Activated CD4-positive, alpha-beta memory T cell treated with anti-CD3 and anti-CD28 coated beads, Interleukin-2, amount 10 ng/mL, durations not matched to agents 7 days and 5 days (primary cell): ENCODE measurements at regions not wholly inside any gene's neighbourhood (a gene's known extent, or its start where the extent isn't known, plus 50 kb on each side); places are given as distances from the start of the nearest gene placed in this dataset.
"Not testable (repeated sequence)": the region's sequence is repeated elsewhere in the genome, so short reads cannot be mapped to it uniquely, and the experiment has no call there.

ENCODE experiments used
- CTCF ChIA-PET: fragments of 350-600 bp; sonication (Branson Sonifier 250); formaldehyde crosslinking; loops from one replicate; lab custom pipeline; 2021; ENCODE audit warnings: antibody characterized with exemption, inconsistent platforms; lab: Charles Lee
- POLR2A ChIA-PET: fragments of 350-600 bp; sonication (Branson Sonifier 250); formaldehyde crosslinking; loops from one replicate; lab custom pipeline; 2021; ENCODE audit warnings: antibody characterized with exemption; lab: Charles Lee
- DNase-seq: peaks from one replicate; pipeline ENCODE4 v3.0.0-alpha.2; 2020
- H3K27ac Mint-ChIP-seq: one replicate; pipeline ENCODE4 v1.8.0; 2021; ENCODE audit warnings: mild to moderate bottlenecking, mixed read lengths
- H3K27me3 Mint-ChIP-seq: one replicate; pipeline ENCODE4 v1.8.0; 2021; ENCODE audit warnings: mixed read lengths
- H3K36me3 Mint-ChIP-seq: one replicate; pipeline ENCODE4 v1.8.0; 2021; ENCODE audit warnings: low read depth, mixed read lengths
- H3K4me1 Mint-ChIP-seq: one replicate; pipeline ENCODE4 v1.8.0; 2021; ENCODE audit warnings: mixed read lengths
- H3K4me3 Mint-ChIP-seq: one replicate; pipeline ENCODE4 v1.8.0; 2021; ENCODE audit warnings: mild to moderate bottlenecking, mixed read lengths
- H3K9me3 Mint-ChIP-seq: one replicate; pipeline ENCODE4 v1.8.0; 2021; ENCODE audit warnings: mixed read lengths

GRCh38 chrX:46034868-46035267 lies 510.4 kb downstream of the ZNF674 start:
- CTCF ChIA-PET, result no interaction called here
- no peak overlapping the region for H3K27ac Mint-ChIP-seq
- DNase-seq, result no peak

GRCh38 chrX:46029777-46030176 lies 515.4 kb downstream of the ZNF674 start:
- Mint-ChIP-seq H3K4me3 (no peak overlapping the region), H3K4me1 (no peaks in the 10 kb centered on the region), H3K27ac (no peak overlapping the region), H3K9me3 (no peaks in the 10 kb centered on the region), H3K36me3 (no peaks in the 10 kb centered on the region), H3K27me3 (no peaks in the 10 kb centered on the region)
- ChIA-PET POLR2A (no interaction called here), CTCF (no interaction called here)
- no peak for DNase-seq

More at GRCh38 chrX:46034868-46035267, 510.4 kb downstream of the ZNF674 start:
- Mint-ChIP-seq H3K36me3 (no peaks in the 10 kb centered on the region), H3K9me3 (no peaks in the 10 kb centered on the region), H3K4me3 (no peak overlapping the region), H3K4me1 (no peaks in the 10 kb centered on the region), H3K27me3 (no peaks in the 10 kb centered on the region)
- POLR2A ChIA-PET, result no interaction called here

GRCh38 chrX:46016296-46016695 lies 528.9 kb downstream of the ZNF674 start:
- no peaks in the 10 kb centered on the region for H3K36me3 Mint-ChIP-seq
- DNase-seq, result no peak
- POLR2A ChIA-PET, result no interaction called here
- H3K27me3 Mint-ChIP-seq, result no peaks in the 10 kb centered on the region
- no peak overlapping the region for H3K4me3 Mint-ChIP-seq
- CTCF ChIA-PET, result no interaction called here
- H3K9me3 Mint-ChIP-seq, result no peaks in the 10 kb centered on the region
- H3K4me1 Mint-ChIP-seq, result no peaks in the 10 kb centered on the region
- H3K27ac Mint-ChIP-seq, result no peak overlapping the region

- no peaks in the 10 kb centered on the region for H3K36me3 Mint-ChIP-seq
- no peak overlapping the region for H3K27ac Mint-ChIP-seq
- no peaks in the 10 kb centered on the region for H3K9me3 Mint-ChIP-seq
- no peaks in the 10 kb centered on the region for H3K4me1 Mint-ChIP-seq
- no peak for DNase-seq
- no peak overlapping the region for H3K4me3 Mint-ChIP-seq
- no peaks in the 10 kb centered on the region for H3K27me3 Mint-ChIP-seq
- CTCF ChIA-PET, result no interaction called here
- POLR2A ChIA-PET, result no interaction called here
Observed at GRCh38 chrX:46015653-46016052, 529.6 kb downstream of the ZNF674 start.

GRCh38 chrX:45992402-45993123 lies 552.7 kb downstream of the ZNF674 start:
- POLR2A ChIA-PET, result no interaction called here
- Mint-ChIP-seq H3K4me3 (no peak overlapping the region), H3K27ac (no peak overlapping the region), H3K27me3 (peaks cover 5% of the 10 kb centered on the region), H3K36me3 (no peaks in the 10 kb centered on the region), H3K9me3 (peaks cover 2% of the 10 kb centered on the region), H3K4me1 (no peaks in the 10 kb centered on the region)
- CTCF ChIA-PET, result no interaction called here
- DNase-seq, result no peak

- Mint-ChIP-seq H3K27ac (no peak overlapping the region), H3K36me3 (no peaks in the 10 kb centered on the region), H3K9me3 (no peaks in the 10 kb centered on the region), H3K4me3 (no peak overlapping the region), H3K27me3 (peaks cover 3% of the 10 kb centered on the region), H3K4me1 (no peaks in the 10 kb centered on the region)
- no peak for DNase-seq
- ChIA-PET CTCF (no interaction called here), POLR2A (no interaction called here)
Observed at GRCh38 chrX:45986971-45987370, 558.2 kb downstream of the ZNF674 start.

GRCh38 chrX:45986081-45986480 lies 559.1 kb downstream of the ZNF674 start:
- Mint-ChIP-seq H3K4me1 (no peaks in the 10 kb centered on the region), H3K9me3 (no peaks in the 10 kb centered on the region), H3K27me3 (peaks cover 3% of the 10 kb centered on the region), H3K36me3 (no peaks in the 10 kb centered on the region), H3K4me3 (no peak overlapping the region), H3K27ac (no peak overlapping the region)
- ChIA-PET CTCF (no interaction called here), POLR2A (no interaction called here)
- no peak for DNase-seq

- H3K36me3 Mint-ChIP-seq, H3K4me3 Mint-ChIP-seq, DNase-seq, H3K27me3 Mint-ChIP-seq, POLR2A ChIA-PET, H3K4me1 Mint-ChIP-seq, H3K9me3 Mint-ChIP-seq, H3K27ac Mint-ChIP-seq: not testable (repeated sequence)
- CTCF ChIA-PET, result interaction anchor here (0.5 kb wide), 1 partner anchor 496 kb away, joined by 4 read pairs; no protein-coding TSS in a partner anchor
Observed at GRCh38 chrX:45982958-45983727, 562.1 kb downstream of the ZNF674 start.

GRCh38 chrX:45980726-45981125 lies 564.5 kb downstream of the ZNF674 start:
- Mint-ChIP-seq H3K4me3 (no peak overlapping the region), H3K27ac (no peak overlapping the region), H3K27me3 (peaks cover 4% of the 10 kb centered on the region), H3K9me3 (no peaks in the 10 kb centered on the region), H3K4me1 (no peaks in the 10 kb centered on the region), H3K36me3 (no peaks in the 10 kb centered on the region)
- ChIA-PET CTCF (no interaction called here), POLR2A (no interaction called here)
- no peak for DNase-seq

- CTCF ChIA-PET, result no interaction called here
- no peak for DNase-seq
- POLR2A ChIA-PET, result no interaction called here
- peaks cover 4% of the 10 kb centered on the region for H3K27me3 Mint-ChIP-seq
- no peaks in the 10 kb centered on the region for H3K36me3 Mint-ChIP-seq
- H3K27ac Mint-ChIP-seq, result no peak overlapping the region
- no peaks in the 10 kb centered on the region for H3K9me3 Mint-ChIP-seq
- no peak overlapping the region for H3K4me3 Mint-ChIP-seq
- no peaks in the 10 kb centered on the region for H3K4me1 Mint-ChIP-seq
Observed at GRCh38 chrX:45975633-45976032, 569.6 kb downstream of the ZNF674 start.

- POLR2A ChIA-PET, result no interaction called here
- no peak overlapping the region for H3K27ac Mint-ChIP-seq
- no peaks in the 10 kb centered on the region for H3K9me3 Mint-ChIP-seq
- H3K27me3 Mint-ChIP-seq, result no peaks in the 10 kb centered on the region
- no peak overlapping the region for H3K4me3 Mint-ChIP-seq
- CTCF ChIA-PET, result no interaction called here
- no peaks in the 10 kb centered on the region for H3K4me1 Mint-ChIP-seq
- H3K36me3 Mint-ChIP-seq, result no peaks in the 10 kb centered on the region
- no peak for DNase-seq
Observed at GRCh38 chrX:45972636-45973035, 572.6 kb downstream of the ZNF674 start.

GRCh38 chrX:45959567-45959966 lies 585.7 kb downstream of the ZNF674 start:
- Mint-ChIP-seq H3K9me3 (no peaks in the 10 kb centered on the region), H3K4me1 (peaks cover 2% of the 10 kb centered on the region), H3K36me3 (no peaks in the 10 kb centered on the region), H3K27me3 (no peaks in the 10 kb centered on the region), H3K4me3 (no peak overlapping the region), H3K27ac (no peak overlapping the region)
- DNase-seq, result no peak
- ChIA-PET POLR2A (no interaction called here), CTCF (no interaction called here)

- Mint-ChIP-seq H3K4me3 (no peak overlapping the region), H3K4me1 (no peaks in the 10 kb centered on the region), H3K27me3 (no peaks in the 10 kb centered on the region), H3K27ac (no peak overlapping the region), H3K36me3 (no peaks in the 10 kb centered on the region), H3K9me3 (no peaks in the 10 kb centered on the region)
- ChIA-PET POLR2A (no interaction called here), CTCF (no interaction called here)
- DNase-seq, result no peak
Observed at GRCh38 chrX:45956191-45956870, 588.9 kb downstream of the ZNF674 start.
